ENCODE measurements at regions not wholly inside any gene's neighbourhood (a gene's known extent, or its start where the extent isn't known, plus 50 kb on each side); places are given as distances from the start of the nearest gene placed in this dataset.

DNA sequence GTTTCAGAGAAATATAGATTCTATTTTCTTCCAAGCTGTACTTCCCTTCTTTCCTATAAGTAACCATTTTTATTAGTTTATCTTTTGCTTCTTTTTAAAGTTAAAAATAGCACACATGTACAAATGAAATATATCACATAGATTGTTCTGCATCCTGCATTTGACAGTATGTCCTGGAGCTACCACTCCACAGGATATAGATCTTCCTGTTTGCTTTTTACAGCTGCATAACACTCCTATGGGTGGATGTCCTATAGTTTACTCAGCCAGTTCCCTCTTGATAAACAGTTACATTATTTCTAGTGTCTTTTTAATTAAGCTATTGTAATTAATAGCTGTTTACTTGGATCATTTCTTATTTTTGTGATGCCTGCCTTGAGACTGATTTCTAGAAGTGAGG lies 301.6 kb upstream of the DDX53 start:
- peaks cover 0 to 2% (median 0%) of the 10 kb centered on the region in 3 donors for H3K9me3 Mint-ChIP-seq
- no peak overlapping the region for H3K4me3 Mint-ChIP-seq
- no peak overlapping the region for H3K27ac Mint-ChIP-seq
- H3K27me3 Mint-ChIP-seq, result no peaks in the 10 kb centered on the region
- no peaks in the 10 kb centered on the region for H3K4me1 Mint-ChIP-seq
- no peaks in the 10 kb centered on the region for H3K36me3 Mint-ChIP-seq

DNA sequence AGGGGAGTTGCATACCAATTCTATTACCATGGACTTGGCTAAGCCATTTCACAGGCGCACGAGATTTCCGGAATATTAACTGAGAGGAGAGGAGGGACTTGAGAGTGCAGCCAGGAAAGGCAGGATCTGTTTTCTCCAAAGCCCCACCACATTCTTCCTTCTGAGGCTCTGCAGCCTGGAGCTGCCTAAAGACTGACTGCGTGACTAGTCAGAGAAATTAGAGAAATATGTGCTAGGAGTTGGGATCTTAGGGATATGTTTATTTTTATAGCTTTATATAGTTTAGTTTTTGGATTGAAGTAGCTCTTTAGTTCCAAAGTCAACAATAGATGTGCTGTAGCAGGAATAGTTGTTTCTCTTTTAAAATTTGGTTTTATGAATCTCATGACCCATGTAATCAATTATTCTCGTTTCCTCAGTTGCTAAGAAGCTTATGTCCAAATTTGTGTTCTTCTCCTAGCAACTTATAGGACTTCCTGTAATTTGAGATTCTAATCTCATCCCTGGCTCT lies 300.1 kb upstream of the DDX53 start:
- no peaks in the 10 kb centered on the region for H3K36me3 Mint-ChIP-seq
- H3K27me3 Mint-ChIP-seq, result no peaks in the 10 kb centered on the region
- H3K4me3 Mint-ChIP-seq, result no peak overlapping the region
- no peak overlapping the region for H3K27ac Mint-ChIP-seq
- H3K4me1 Mint-ChIP-seq, result no peaks in the 10 kb centered on the region
- H3K9me3 Mint-ChIP-seq, result peaks cover 0 to 6% (median 4%) of the 10 kb centered on the region in 3 donors

DNA sequence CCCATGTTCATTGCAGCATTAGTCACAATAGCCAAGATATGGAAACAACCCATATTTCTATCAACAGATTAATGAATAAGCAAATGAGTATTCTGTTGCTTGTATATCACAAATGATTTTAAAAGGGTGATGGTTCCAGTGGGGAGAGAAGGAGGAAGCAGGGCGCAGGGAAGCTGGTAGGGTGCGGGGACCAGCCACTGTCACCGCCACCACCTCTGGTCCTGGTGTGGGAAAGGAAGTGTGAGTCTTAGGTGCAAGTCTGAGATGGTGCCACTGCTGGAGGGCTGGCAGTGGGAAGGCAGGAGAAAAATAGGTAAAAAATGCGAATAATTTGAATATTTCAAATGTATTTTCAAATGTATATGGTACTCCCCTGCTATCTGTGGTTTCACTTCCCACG lies 286.8 kb upstream of the DDX53 start:
- Mint-ChIP-seq H3K4me3 (no peak overlapping the region), H3K9me3 (no peaks in the 10 kb centered on the region), H3K36me3 (no peaks in the 10 kb centered on the region), H3K27me3 (peaks cover 3% of the 10 kb centered on the region), H3K4me1 (no peaks in the 10 kb centered on the region), H3K27ac (no peak overlapping the region)

DNA sequence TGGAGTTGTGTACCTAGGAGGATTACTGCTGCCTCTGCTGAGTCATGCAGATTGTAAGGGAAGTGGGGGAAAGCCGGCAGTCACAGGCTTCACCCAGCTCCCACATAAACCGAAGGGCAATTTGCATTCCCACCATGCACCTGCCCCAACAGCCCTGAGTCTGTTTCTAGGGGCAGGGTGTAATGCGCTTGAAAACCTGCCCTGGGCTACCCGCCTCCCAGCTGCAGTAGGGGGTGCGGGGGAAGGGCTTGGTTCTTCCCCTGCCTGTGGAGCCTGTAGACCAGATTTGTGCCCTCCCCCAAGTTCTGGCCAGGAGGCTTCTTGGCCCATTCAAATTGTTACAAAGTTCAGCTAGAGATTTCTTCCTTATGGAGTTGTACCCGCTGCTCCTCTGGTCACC lies 269.2 kb upstream of the DDX53 start:
- no peaks in the 10 kb centered on the region for H3K9me3 Mint-ChIP-seq
- H3K4me3 Mint-ChIP-seq, result no peak overlapping the region

DNA sequence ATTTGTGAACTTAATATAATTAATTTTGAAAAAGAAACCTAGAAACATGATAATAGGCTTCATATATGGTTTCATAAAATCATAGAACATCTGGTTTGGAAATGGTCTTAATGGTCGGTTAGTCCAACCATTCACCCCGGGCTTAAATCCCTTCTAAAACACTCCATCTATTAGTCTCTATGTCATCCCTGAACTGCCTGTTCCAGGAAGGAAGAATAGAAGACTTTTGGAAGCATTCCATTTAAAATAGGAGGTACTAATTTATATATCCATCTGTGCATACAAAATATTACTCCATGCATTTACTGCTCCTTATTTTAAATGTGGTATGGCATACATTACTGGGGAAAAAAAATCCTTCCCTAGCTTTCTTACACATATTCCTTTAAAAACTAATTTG lies 262.2 kb upstream of the DDX53 start:
- H3K4me3 Mint-ChIP-seq, result no peak overlapping the region
- H3K27ac Mint-ChIP-seq, result no peak overlapping the region
- no peaks in the 10 kb centered on the region for H3K4me1 Mint-ChIP-seq
- H3K9me3 Mint-ChIP-seq, result no peaks in the 10 kb centered on the region
- no peaks in the 10 kb centered on the region for H3K36me3 Mint-ChIP-seq
- peaks cover 2% of the 10 kb centered on the region for H3K27me3 Mint-ChIP-seq

More for the DNA sequence above, 269.2 kb upstream of the DDX53 start:
- H3K36me3 Mint-ChIP-seq, result no peaks in the 10 kb centered on the region
- no peaks in the 10 kb centered on the region for H3K27me3 Mint-ChIP-seq
- H3K4me1 Mint-ChIP-seq, result no peaks in the 10 kb centered on the region
- no peak overlapping the region for H3K27ac Mint-ChIP-seq

DNA sequence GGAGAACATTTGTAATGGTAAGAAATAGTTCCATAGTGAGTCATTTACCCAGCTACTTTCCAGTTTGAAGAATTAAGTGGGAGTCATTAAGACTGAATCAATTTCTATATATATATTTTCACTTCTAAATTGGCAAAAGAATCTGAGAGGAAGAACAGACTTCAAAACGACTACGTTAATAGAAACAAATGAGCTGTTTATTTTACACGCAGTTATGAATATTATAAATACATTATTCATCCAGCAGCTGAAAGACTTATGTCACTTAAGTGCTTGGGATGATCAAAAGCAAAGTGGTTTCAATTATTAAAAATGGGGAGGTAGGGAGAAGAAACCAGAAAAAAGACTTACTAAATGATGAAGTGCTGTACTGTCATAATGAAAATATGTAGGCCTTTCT lies 260.5 kb upstream of the DDX53 start:
- no peak overlapping the region for H3K4me3 Mint-ChIP-seq
- H3K9me3 Mint-ChIP-seq, result no peaks in the 10 kb centered on the region
- no peak overlapping the region for H3K27ac Mint-ChIP-seq
- H3K27me3 Mint-ChIP-seq, result peaks cover 2% of the 10 kb centered on the region
- H3K4me1 Mint-ChIP-seq, result no peaks in the 10 kb centered on the region
- no peaks in the 10 kb centered on the region for H3K36me3 Mint-ChIP-seq

DNA sequence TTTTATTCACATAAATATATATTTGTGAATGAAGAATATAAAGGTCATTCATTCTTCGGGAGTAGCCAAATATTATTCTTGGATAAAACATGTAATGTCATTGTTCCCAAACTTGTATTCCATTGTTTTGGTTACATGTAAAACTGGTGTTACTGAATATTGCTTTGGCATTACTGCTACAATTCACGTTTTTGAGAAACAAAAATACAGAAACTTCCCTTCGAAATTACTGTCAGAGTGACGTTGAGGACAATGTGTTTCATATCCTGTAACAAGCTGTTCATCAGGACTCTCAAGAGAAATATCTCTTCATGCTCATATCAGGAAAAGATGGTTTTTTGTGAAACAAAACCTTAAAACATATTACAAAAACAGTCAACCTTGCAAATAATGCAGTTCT lies 258.9 kb upstream of the DDX53 start:
- Mint-ChIP-seq H3K4me3 (no peak overlapping the region), H3K36me3 (no peaks in the 10 kb centered on the region), H3K9me3 (no peaks in the 10 kb centered on the region), H3K4me1 (no peaks in the 10 kb centered on the region), H3K27me3 (peaks cover 2% of the 10 kb centered on the region), H3K27ac (no peak overlapping the region)

DNA sequence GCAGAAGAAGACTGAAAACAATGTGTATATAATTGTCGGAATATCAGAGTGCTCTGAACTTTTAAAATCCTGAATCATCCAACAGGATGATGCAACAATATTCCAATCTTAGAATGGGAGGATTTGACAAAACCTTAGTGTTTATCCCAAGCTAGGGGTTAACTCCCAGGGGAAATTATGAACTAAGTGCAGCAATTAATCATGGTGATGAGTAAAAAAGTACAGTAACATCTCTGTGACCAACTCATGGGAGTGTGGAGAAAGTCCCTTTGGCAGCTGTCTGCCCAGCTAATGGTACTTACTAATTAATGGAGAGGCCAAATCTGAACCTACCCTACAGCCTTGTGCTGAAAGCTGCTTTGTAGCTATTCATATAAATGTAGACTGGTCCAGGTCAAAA lies 257.6 kb upstream of the DDX53 start:
- no peaks in the 10 kb centered on the region for H3K36me3 Mint-ChIP-seq
- peaks cover 2% of the 10 kb centered on the region for H3K27me3 Mint-ChIP-seq
- no peaks in the 10 kb centered on the region for H3K9me3 Mint-ChIP-seq
- no peaks in the 10 kb centered on the region for H3K4me1 Mint-ChIP-seq
- H3K4me3 Mint-ChIP-seq, result no peak overlapping the region
- H3K27ac Mint-ChIP-seq, result no peak overlapping the region

DNA sequence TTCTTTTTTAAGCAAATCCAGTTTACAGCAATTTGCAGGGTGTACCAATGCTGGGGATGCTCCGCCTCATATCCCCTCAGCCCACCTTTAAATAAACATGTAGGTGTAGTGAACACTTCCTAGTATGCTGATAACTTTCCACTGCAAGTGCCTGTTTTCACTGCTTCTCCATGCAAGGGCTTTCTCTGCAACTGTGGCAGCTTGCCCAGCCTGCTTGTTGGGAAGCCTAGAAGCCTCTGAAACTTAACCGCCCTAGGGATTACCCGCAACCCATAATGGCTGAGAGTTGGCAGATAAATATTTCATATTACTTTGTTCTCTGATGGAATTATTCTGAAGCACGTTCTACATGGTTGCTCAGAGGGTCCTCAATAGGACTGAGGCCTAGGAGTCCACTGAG lies 253.7 kb upstream of the DDX53 start:
- Mint-ChIP-seq H3K36me3 (no peaks in the 10 kb centered on the region), H3K9me3 (no peaks in the 10 kb centered on the region), H3K27me3 (peaks cover 2% of the 10 kb centered on the region), H3K27ac (no peak overlapping the region), H3K4me3 (no peak overlapping the region), H3K4me1 (no peaks in the 10 kb centered on the region)

DNA sequence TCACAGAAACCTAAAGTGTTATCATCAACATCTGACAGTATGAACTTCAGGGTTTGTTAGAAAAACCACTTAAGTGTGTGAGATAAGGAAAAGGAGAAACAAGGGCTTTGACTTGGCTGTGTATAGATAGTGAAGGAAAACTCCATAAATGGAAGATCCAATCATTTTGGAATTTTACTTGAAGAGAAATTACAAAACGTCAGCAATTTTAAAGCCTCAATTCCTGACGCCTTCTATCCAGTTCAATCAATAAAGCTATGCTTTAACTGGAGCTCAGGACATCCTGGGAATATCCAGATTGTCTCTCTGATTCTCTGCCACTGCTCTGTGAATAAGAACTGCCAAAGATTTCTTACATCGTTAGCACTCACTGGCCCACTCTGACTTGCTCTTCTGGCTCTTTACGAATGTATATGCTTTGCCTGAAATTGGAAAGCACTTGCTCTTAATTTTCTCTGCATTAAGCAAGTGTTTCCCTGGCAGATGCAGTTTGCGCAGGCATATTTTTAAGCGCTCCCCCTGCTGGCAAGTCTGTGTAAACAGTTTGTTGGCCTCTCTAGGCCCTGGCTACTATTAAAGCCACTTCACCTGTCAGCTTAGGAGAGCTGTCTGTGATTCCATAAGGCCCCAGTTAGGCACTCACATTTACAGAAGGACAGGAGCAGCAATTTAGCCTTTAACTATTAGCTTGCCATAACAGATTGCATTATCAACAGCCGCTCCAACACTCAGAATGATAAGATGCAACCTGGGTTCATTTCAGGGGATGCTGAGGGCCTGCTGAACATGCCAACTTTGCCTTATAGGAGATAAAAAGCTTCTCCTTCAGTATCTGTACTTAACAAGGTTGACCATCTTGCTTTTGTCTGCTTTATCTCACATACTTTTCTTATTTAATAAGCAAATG lies 251.4 kb upstream of the DDX53 start:
- H3K4me3 Mint-ChIP-seq, result no peak overlapping the region
- no peaks in the 10 kb centered on the region for H3K9me3 Mint-ChIP-seq
- peaks cover 2% of the 10 kb centered on the region for H3K27me3 Mint-ChIP-seq
- H3K27ac Mint-ChIP-seq, result no peak overlapping the region
- H3K36me3 Mint-ChIP-seq, result no peaks in the 10 kb centered on the region
- no peaks in the 10 kb centered on the region for H3K4me1 Mint-ChIP-seq

DNA sequence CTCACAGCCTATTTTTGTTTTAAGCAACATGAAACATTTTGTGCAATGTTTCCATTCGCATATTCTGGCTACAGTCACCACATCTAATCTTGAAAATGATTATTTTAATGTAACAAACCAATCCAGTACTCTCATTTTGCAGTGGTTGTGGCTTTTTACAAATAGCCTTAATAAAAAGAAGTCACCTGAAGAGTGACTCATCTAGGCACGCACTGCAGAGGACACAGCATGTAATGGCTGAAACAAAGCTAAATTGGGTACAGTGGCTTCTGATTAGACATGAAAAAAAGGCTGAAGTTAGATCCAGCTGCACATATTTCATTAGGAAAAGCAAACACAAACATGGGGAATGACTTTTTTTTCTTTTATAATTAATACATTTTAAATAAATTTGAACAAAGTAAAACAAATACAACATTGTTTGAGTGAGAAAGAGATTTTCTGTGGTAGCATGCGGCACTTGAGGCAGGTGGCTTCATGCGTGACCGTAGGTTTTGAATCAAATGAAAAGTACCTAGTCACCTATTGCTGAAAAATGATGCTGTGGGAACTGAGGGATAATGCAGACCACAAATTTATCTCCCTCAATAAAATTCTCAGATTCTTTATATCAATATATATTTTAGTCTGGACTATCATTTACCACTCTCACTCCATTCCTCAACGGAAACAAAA lies 240.8 kb upstream of the DDX53 start:
- Mint-ChIP-seq H3K4me1 (no peaks in the 10 kb centered on the region), H3K27ac (no peak overlapping the region), H3K4me3 (no peak overlapping the region), H3K36me3 (no peaks in the 10 kb centered on the region), H3K27me3 (peaks cover 2% of the 10 kb centered on the region), H3K9me3 (peaks cover 0 to 2% (median 0%) of the 10 kb centered on the region in 3 donors)

DNA sequence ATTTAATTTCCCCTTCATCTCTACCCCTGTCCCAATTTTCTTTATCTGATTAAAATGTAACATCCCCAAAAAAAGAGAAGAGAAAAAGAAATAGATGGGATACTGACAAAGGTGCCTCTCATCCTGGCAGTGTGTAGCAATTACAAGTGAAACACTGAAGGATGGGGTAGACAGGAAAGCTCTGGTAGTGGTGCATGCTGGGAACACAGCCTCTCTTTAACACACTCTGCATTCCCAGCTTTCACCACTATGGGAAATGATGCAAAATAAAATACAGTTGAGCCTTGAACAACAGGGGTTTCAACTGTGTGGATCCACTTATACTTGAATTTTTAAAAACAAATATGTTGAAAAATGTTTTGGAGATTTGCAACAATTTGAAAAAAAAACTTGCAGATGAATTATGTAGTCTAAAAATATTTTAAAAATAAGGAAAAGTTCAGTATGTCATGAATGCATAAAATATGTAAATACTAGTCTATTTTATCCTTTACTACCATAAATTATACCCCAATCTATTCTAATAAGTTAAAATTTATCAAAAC lies 239.2 kb upstream of the DDX53 start:
- H3K9me3 Mint-ChIP-seq, result peaks cover 0 to 2% (median 0%) of the 10 kb centered on the region in 3 donors
- peaks cover 2% of the 10 kb centered on the region for H3K27me3 Mint-ChIP-seq
- H3K36me3 Mint-ChIP-seq, result no peaks in the 10 kb centered on the region
- no peak overlapping the region for H3K27ac Mint-ChIP-seq
- H3K4me1 Mint-ChIP-seq, result no peaks in the 10 kb centered on the region
- H3K4me3 Mint-ChIP-seq, result no peak overlapping the region

DNA sequence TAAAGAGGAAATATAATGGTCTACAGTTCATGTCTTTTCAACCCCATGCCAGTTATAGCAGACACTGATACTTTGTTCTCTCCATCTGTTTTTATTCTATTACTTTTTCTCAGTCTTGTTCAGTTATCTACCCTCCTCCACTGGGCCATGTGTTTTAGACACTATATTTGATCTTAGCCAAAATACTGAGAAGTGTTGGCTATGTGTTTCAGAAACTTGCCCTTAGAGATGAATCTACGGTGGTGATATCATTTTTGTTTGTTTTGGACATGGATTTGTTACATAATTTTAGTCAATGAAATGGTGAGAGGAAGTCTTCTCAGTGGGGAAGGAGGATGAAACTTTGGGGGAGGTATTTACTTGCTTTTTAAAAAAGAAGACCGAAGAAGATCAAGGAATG lies 211.5 kb upstream of the DDX53 start:
- Mint-ChIP-seq H3K36me3 (peaks cover 2% of the 10 kb centered on the region), H3K4me1 (no peaks in the 10 kb centered on the region), H3K4me3 (no peak overlapping the region), H3K27ac (no peak overlapping the region), H3K9me3 (peaks cover 0 to 2% (median 0%) of the 10 kb centered on the region in 3 donors), H3K27me3 (no peaks in the 10 kb centered on the region)

DNA sequence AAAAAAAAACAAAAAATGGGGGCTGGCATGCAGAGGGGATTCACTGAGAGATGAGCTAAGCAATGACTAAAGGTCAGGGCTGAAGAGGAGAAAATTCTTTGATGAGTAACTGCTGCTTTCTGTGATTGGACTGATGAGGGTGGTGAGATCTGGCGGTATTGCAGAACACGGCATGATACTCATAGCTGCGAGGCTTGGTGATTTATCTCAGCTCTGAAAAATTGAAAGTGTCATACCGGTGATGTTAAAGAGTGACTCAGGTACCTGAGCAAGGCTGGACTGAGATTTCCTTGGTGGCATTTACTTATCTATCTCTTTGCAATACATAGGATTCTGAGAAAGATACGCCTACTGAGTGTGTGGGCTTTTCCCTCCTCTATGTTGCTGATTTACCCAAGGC lies 204.1 kb upstream of the DDX53 start:
- no peaks in the 10 kb centered on the region for H3K4me1 Mint-ChIP-seq
- H3K4me3 Mint-ChIP-seq, result no peak overlapping the region
- H3K36me3 Mint-ChIP-seq, result peaks cover 2% of the 10 kb centered on the region
- H3K27me3 Mint-ChIP-seq, result no peaks in the 10 kb centered on the region
- peaks cover 0 to 3% (median 3%) of the 10 kb centered on the region in 3 donors for H3K9me3 Mint-ChIP-seq
- H3K27ac Mint-ChIP-seq, result no peak overlapping the region

DNA sequence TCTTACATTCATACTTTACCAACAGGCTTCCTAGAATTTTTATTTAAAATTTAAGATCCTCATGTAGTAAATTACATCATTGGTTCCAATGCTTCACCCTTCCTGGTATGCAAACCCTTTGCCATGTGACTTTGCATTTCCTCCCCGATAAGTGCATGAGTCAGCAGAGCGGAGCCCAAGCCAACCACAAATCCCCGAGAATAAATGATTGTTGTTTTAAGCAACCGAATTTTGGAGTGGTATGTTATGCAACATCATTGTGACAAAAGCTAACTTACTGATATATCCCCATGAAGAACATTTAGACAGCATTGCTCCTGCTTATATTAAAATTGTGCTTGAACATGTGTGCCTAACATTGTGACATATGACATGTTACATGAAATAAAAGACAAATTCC lies 199.4 kb upstream of the DDX53 start:
- Mint-ChIP-seq H3K9me3 (peaks cover 0 to 3% (median 0%) of the 10 kb centered on the region in 3 donors), H3K27ac (no peak overlapping the region), H3K4me3 (no peak overlapping the region), H3K4me1 (peaks cover 0 to 4% (median 0%) of the 10 kb centered on the region in 3 donors), H3K36me3 (no peaks in the 10 kb centered on the region), H3K27me3 (no peaks in the 10 kb centered on the region)
